PC-9 (cell line): ENCODE measurements at regions not wholly inside any gene's neighbourhood (a gene's known extent, or its start where the extent isn't known, plus 50 kb on each side); places are given as distances from the start of the nearest gene placed in this dataset.

Experiments used
- BruUV-seq: library from RNA; stranded (reverse); fragments of 400-500 nt; replicated peaks from 2 replicates; lab custom pipeline; 2021; lab: Mats Ljungman, UMichigan
- CTCF ChIA-PET: fragments of 300-600 bp; sonication (Branson Sonifier 250); formaldehyde crosslinking; loops from one replicate; lab custom pipeline; 2022; ENCODE audit warnings: antibody characterized with exemption; lab: Charles Lee
- POLR2A ChIA-PET: fragments of 300-600 bp; sonication (Branson Sonifier 250); formaldehyde crosslinking; loops from one replicate; lab custom pipeline; 2022; ENCODE audit warnings: antibody characterized with exemption; ENCODE audit not compliant: unreplicated experiment; lab: Charles Lee
- DNase-seq, 2 experiments: peaks; one replicate each; pipeline versions ENCODE4 v3.0.0 to v3.0.0-alpha.2; 2015 to 2022; ENCODE audit warnings: mixed read lengths in 1 of 2
- H2AFZ ChIP-seq: fragments of 200-600 bp; sonication (generic); 2 replicates; pipeline ENCODE4 v1.8.1; 2017; ENCODE audit warnings: antibody characterized with exemption
- H3F3A ChIP-seq: fragments of 200-600 bp; sonication (generic); 2 replicates; pipeline ENCODE4 v1.8.1; 2017; ENCODE audit warnings: antibody characterized with exemption, mild to moderate bottlenecking, low read depth; ENCODE audit not compliant: insufficient read depth
- H3K27ac ChIP-seq: fragments of 200-600 bp; sonication (generic); 2 replicates; pipeline ENCODE4 v1.6.1; 2016; ENCODE audit warnings: mixed run types
- H3K27me3 ChIP-seq: fragments of 200-600 bp; sonication (generic); 2 replicates; pipeline ENCODE4 v1.6.1; 2016; ENCODE audit warnings: low read depth, mixed run types; ENCODE audit not compliant: insufficient read depth
- H3K36me3 ChIP-seq: fragments of 200-600 bp; sonication (generic); 2 replicates; pipeline ENCODE4 v1.6.1; 2016; ENCODE audit warnings: low read depth, mixed run types
- H3K4me1 ChIP-seq: fragments of 200-600 bp; sonication (generic); replicated peaks from 2 replicates; pipeline ENCODE4 v1.6.1; 2016; ENCODE audit warnings: mixed run types; ENCODE audit not compliant: insufficient read depth
- H3K4me2 ChIP-seq: fragments of 200-600 bp; sonication (generic); 2 replicates; pipeline ENCODE4 v1.6.1; 2017; ENCODE audit warnings: mixed run types
- H3K4me3 ChIP-seq: fragments of 200-600 bp; sonication (generic); 2 replicates; pipeline ENCODE4 v1.6.1; 2016; ENCODE audit warnings: mixed run types
- H3K79me2 ChIP-seq: fragments of 200-600 bp; sonication (generic); 2 replicates; pipeline ENCODE4 v1.6.1; 2017; ENCODE audit warnings: low read depth, mixed run types
- H3K9me2 ChIP-seq: fragments of 200-600 bp; sonication (generic); 2 replicates; pipeline ENCODE4 v1.8.1; 2017; ENCODE audit warnings: mild to moderate bottlenecking; ENCODE audit not compliant: insufficient read depth
- H3K9me3 ChIP-seq: fragments of 200-600 bp; sonication (generic); 2 replicates; pipeline ENCODE4 v1.8.1; 2016; ENCODE audit warnings: low read depth; ENCODE audit not compliant: insufficient read depth
- H4K20me1 ChIP-seq: fragments of 200-600 bp; sonication (generic); 2 replicates; pipeline ENCODE4 v1.8.1; 2017; ENCODE audit not compliant: insufficient read depth
- EZH2 ChIP-seq: fragments of 200-600 bp; sonication (generic); IDR thresholded peaks from 2 replicates; pipeline ENCODE4 v1.8.0; 2017; ENCODE audit warnings: antibody characterized with exemption, low read depth
- intact Hi-C: fragments of 100-400 bp; cut with micrococcal nuclease; formaldehyde crosslinking; loops from one replicate; pipeline ENCODE4 v1.10.0; 2022; ENCODE audit not compliant: unreplicated experiment
- TF ChIP-seq, protein P1 (sequence below): fragments of 200-600 bp; sonication (generic); conservative IDR thresholded peaks from 2 replicates; pipeline ENCODE4 v1.6.1; 2017; ENCODE audit warnings: mixed run types, antibody characterized with exemption, mild to moderate bottlenecking, moderate library complexity

DNA sequence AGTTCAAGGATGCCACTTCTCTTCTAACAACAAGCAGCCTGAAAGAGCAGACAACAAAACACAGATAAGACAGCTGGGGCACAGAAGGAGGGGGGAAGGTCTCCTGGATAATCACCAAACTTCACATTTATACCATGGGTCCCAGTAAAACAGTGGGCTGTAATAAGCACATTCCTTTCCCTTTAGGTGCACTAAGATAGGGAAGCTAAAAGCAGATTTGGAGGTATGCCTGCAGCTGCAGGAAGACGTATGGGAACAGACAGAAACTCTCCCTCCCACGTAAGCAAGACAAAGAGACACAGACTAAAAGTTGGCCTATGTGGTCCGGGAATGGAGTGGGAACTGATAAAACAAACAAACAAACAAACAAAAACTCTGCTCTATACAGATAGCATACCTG, 612.1 kb downstream of the MRPL39 start:
- no peak overlapping the region for H3K27ac ChIP-seq
- ChIA-PET POLR2A (no interaction called here), CTCF (no interaction called here)
- no peaks in the 10 kb centered on the region for H3K36me3 ChIP-seq
- H3K4me1 ChIP-seq, result no peaks in the 10 kb centered on the region
- no peaks in the 10 kb centered on the region for H3F3A ChIP-seq
- no TSS peak for BruUV-seq
- H3K27me3 ChIP-seq, result no peaks in the 10 kb centered on the region
- no peaks in the 10 kb centered on the region for H3K79me2 ChIP-seq
- intact Hi-C loops, result no loop called here
- no peak overlapping the region for H3K4me3 ChIP-seq
- H3K9me3 ChIP-seq, result no peaks in the 10 kb centered on the region
- H4K20me1 ChIP-seq, result no peaks in the 10 kb centered on the region
- H3K4me2 ChIP-seq, result no peak overlapping the region
- DNase-seq, result no peak
- H2AFZ ChIP-seq, result no peak overlapping the region
- H3K9me2 ChIP-seq, result no peaks in the 10 kb centered on the region
- no peak for TF ChIP-seq EZH2
- TF ChIP-seq, protein P1, sequence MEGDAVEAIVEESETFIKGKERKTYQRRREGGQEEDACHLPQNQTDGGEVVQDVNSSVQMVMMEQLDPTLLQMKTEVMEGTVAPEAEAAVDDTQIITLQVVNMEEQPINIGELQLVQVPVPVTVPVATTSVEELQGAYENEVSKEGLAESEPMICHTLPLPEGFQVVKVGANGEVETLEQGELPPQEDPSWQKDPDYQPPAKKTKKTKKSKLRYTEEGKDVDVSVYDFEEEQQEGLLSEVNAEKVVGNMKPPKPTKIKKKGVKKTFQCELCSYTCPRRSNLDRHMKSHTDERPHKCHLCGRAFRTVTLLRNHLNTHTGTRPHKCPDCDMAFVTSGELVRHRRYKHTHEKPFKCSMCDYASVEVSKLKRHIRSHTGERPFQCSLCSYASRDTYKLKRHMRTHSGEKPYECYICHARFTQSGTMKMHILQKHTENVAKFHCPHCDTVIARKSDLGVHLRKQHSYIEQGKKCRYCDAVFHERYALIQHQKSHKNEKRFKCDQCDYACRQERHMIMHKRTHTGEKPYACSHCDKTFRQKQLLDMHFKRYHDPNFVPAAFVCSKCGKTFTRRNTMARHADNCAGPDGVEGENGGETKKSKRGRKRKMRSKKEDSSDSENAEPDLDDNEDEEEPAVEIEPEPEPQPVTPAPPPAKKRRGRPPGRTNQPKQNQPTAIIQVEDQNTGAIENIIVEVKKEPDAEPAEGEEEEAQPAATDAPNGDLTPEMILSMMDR, result no peak

DNA sequence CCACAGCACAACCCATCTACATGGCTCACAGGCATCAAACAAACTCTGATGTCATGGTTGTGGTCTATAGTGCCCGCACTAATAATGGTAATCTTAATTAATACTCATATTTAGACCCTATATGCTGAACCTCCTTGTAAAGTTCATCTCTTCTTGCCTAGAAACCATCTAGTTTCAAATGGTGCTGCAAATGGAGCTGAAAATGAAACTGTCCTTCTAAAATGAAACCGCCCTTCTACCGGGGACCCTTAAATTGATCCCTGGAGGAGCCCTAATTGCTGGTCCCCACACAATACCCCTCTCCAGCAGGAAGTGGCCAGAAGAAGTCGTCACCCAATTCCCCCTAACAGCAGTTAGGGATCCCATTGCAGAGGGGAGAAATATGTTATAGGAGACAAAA, 612.6 kb downstream of the MRPL39 start:
- H3K4me3 ChIP-seq, result no peak overlapping the region
- H3K4me2 ChIP-seq, result no peak overlapping the region
- no peak overlapping the region for H2AFZ ChIP-seq
- no TSS peak for BruUV-seq
- ChIA-PET POLR2A (no interaction called here), CTCF (no interaction called here)
- no peaks in the 10 kb centered on the region for H3K27me3 ChIP-seq
- no peak overlapping the region for H3K27ac ChIP-seq
- H3K36me3 ChIP-seq, result no peaks in the 10 kb centered on the region
- H4K20me1 ChIP-seq, result no peaks in the 10 kb centered on the region
- no peaks in the 10 kb centered on the region for H3K79me2 ChIP-seq
- H3K9me3 ChIP-seq, result no peaks in the 10 kb centered on the region
- H3K9me2 ChIP-seq, result no peaks in the 10 kb centered on the region
- TF ChIP-seq, protein P1, result no peak
- TF ChIP-seq EZH2, result no peak
- intact Hi-C loops, result no loop called here
- no peaks in the 10 kb centered on the region for H3F3A ChIP-seq
- no peaks in the 10 kb centered on the region for H3K4me1 ChIP-seq
- no peak for DNase-seq

DNA sequence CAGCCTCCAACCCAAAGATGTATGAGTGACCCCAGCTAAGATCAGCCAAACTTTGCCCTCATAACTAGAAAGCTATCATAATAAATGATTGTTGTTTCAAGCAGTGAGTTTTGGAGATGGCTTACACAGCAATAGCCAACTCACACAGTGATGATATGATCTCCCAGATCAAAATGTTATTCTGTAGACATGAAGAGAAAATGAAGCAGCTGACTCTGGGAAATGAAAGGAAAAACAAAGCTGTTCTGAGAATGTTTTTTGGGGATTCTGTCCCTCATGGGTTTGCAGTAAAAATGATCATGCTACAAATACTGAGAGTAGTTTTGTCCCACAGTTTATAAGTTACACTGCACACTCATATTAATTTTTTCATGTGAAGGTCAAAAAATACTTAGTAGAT, 617.8 kb downstream of the MRPL39 start:
- ChIA-PET POLR2A (no interaction called here), CTCF (no interaction called here)
- DNase-seq, result no peak
- Histone ChIP-seq H3K9me3 (no peaks in the 10 kb centered on the region), H3K27ac (no peak overlapping the region), H3K4me3 (no peak overlapping the region), H3K79me2 (no peaks in the 10 kb centered on the region), H2AFZ (no peak overlapping the region), H3K4me2 (no peak overlapping the region), H4K20me1 (no peaks in the 10 kb centered on the region), H3K27me3 (no peaks in the 10 kb centered on the region), H3K36me3 (no peaks in the 10 kb centered on the region), H3K4me1 (no peaks in the 10 kb centered on the region), H3K9me2 (no peaks in the 10 kb centered on the region), H3F3A (no peaks in the 10 kb centered on the region)
- TF ChIP-seq, protein P1, result no peak
- TF ChIP-seq EZH2, result no peak
- no TSS peak for BruUV-seq
- intact Hi-C loops, result no loop called here
